Subcutaneous abdominal adipose tissue (tissue), 5 donors: ENCODE measurements at regions not wholly inside any gene's neighbourhood (a gene's known extent, or its start where the extent isn't known, plus 50 kb on each side); places are given as distances from the start of the nearest gene placed in this dataset.
"Not testable (repeated sequence)": the region's sequence is repeated elsewhere in the genome, so short reads cannot be mapped to it uniquely, and the experiment has no call there.

Experiments
- H3K27ac ChIP-seq: one replicate; pipeline ENCODE4 v1.7.0; 2013; ENCODE audit warnings: low read depth, mild to moderate bottlenecking, inconsistent platforms, low read length, moderate library complexity
- H3K27me3 ChIP-seq, 5 donors: one replicate each; pipeline ENCODE4 v1.7.0; 2013; ENCODE audit warnings: low read length in 5 of 5, inconsistent platforms in 1 of 5; ENCODE audit not compliant: control insufficient read depth in 5 of 5, insufficient read depth in 4 of 5
- H3K36me3 ChIP-seq, 5 donors: one replicate each; pipeline ENCODE4 v1.7.0; 2013; ENCODE audit warnings: low read length in 5 of 5; ENCODE audit not compliant: control insufficient read depth in 5 of 5, insufficient read depth in 5 of 5
- H3K4me1 ChIP-seq, 5 donors: one replicate each; pipeline ENCODE4 v1.7.0; 2013; ENCODE audit warnings: low read length in 5 of 5, mild to moderate bottlenecking in 3 of 5, moderate library complexity in 1 of 5; ENCODE audit not compliant: control insufficient read depth in 5 of 5, insufficient read depth in 5 of 5
- H3K4me3 ChIP-seq, 5 donors: one replicate each; pipeline ENCODE4 v1.7.0; 2013; ENCODE audit warnings: low read length in 5 of 5, low read depth in 1 of 5
- H3K9ac ChIP-seq, 5 donors: one replicate each; pipeline ENCODE4 v1.7.0; 2013; ENCODE audit warnings: low read length in 5 of 5, mild to moderate bottlenecking in 4 of 5, moderate library complexity in 3 of 5
- H3K9me3 ChIP-seq, 5 donors: one replicate each; pipeline ENCODE4 v1.7.0; 2013; ENCODE audit warnings: low read length in 5 of 5; ENCODE audit not compliant: control insufficient read depth in 5 of 5
- donor health status: healthy.
- donor health status: healthy.
- donor health status: healthy.
- donor health status: healthy.
- donor health status: healthy.

- no peak overlapping the region for H3K27ac ChIP-seq
- no peak overlapping the region for H3K4me3 ChIP-seq
- H3K9me3 ChIP-seq, result no peaks in the 10 kb centered on the region
- no peaks in the 10 kb centered on the region for H3K36me3 ChIP-seq
- H3K27me3 ChIP-seq, result no peaks in the 10 kb centered on the region
- peaks cover 0 to 7% (median 2%) of the 10 kb centered on the region in 5 donors for H3K4me1 ChIP-seq
- H3K9ac ChIP-seq, result no peak overlapping the region
Measured at GRCh38 chr1:65541865-65542264, 121.4 kb downstream of the LEPR start.

GRCh38 chr1:65542592-65542991 is 122.1 kb downstream of the LEPR start:
- H3K4me1 ChIP-seq, H3K27ac ChIP-seq: not testable (repeated sequence)

GRCh38 chr1:65550306-65551010 is 130.0 kb downstream of the LEPR start:
- H3K27me3 ChIP-seq, H3K9me3 ChIP-seq, H3K27ac ChIP-seq, H3K4me3 ChIP-seq, H3K9ac ChIP-seq, H3K36me3 ChIP-seq, H3K4me1 ChIP-seq: not testable (repeated sequence)

More at GRCh38 chr1:65542592-65542991, 122.1 kb downstream of the LEPR start:
- H3K36me3 ChIP-seq, H3K9me3 ChIP-seq, H3K4me3 ChIP-seq, H3K9ac ChIP-seq, H3K27me3 ChIP-seq: not testable (repeated sequence)

- H3K4me3 ChIP-seq, H3K4me1 ChIP-seq, H3K36me3 ChIP-seq, H3K9me3 ChIP-seq, H3K27me3 ChIP-seq, H3K9ac ChIP-seq, H3K27ac ChIP-seq: not testable (repeated sequence)
Measured at GRCh38 chr1:65552484-65552883, 132.0 kb downstream of the LEPR start.

GRCh38 chr1:65554086-65554764 is 133.8 kb downstream of the LEPR start:
- H3K9me3 ChIP-seq, H3K27me3 ChIP-seq, H3K9ac ChIP-seq, H3K27ac ChIP-seq, H3K36me3 ChIP-seq, H3K4me1 ChIP-seq, H3K4me3 ChIP-seq: not testable (repeated sequence)

- Histone ChIP-seq H3K36me3 (no peaks in the 10 kb centered on the region), H3K9me3 (peaks cover 0 to 6% (median 2%) of the 10 kb centered on the region in 5 donors), H3K4me1 (peaks cover 0 to 8% (median 0%) of the 10 kb centered on the region in 5 donors), H3K4me3 (no peak overlapping the region), H3K27me3 (no peaks in the 10 kb centered on the region), H3K27ac (no peak overlapping the region), H3K9ac (no peak overlapping the region)
Measured at GRCh38 chr1:65554829-65555228, 134.4 kb downstream of the LEPR start.

GRCh38 chr1:65558215-65558614 is 137.7 kb downstream of the LEPR start:
- Histone ChIP-seq H3K36me3 (no peaks in the 10 kb centered on the region), H3K27ac (no peak overlapping the region), H3K4me1 (peaks cover 0 to 8% (median 0%) of the 10 kb centered on the region in 5 donors), H3K4me3 (no peak overlapping the region), H3K9me3 (peaks cover 0 to 6% (median 2%) of the 10 kb centered on the region in 5 donors), H3K9ac (no peak overlapping the region), H3K27me3 (no peaks in the 10 kb centered on the region)

GRCh38 chr1:65564493-65564892 is 144.0 kb downstream of the LEPR start:
- peaks cover 0 to 5% (median 0%) of the 10 kb centered on the region in 5 donors for H3K9me3 ChIP-seq
- no peak overlapping the region for H3K4me3 ChIP-seq
- no peaks in the 10 kb centered on the region for H3K4me1 ChIP-seq
- no peak overlapping the region for H3K27ac ChIP-seq
- no peak overlapping the region for H3K9ac ChIP-seq
- no peaks in the 10 kb centered on the region for H3K27me3 ChIP-seq
- peaks cover 0 to 3% (median 3%) of the 10 kb centered on the region in 5 donors for H3K36me3 ChIP-seq

GRCh38 chr1:65568285-65568684 is 147.8 kb downstream of the LEPR start:
- Histone ChIP-seq H3K27me3 (no peaks in the 10 kb centered on the region), H3K36me3 (peaks cover 2 to 8% (median 3%) of the 10 kb centered on the region in 5 donors), H3K4me3 (no peak overlapping the region), H3K9me3 (peaks cover 0 to 5% (median 0%) of the 10 kb centered on the region in 5 donors), H3K4me1 (no peaks in the 10 kb centered on the region), H3K9ac (no peak overlapping the region), H3K27ac (no peak overlapping the region)

- Histone ChIP-seq H3K27ac (no peak overlapping the region), H3K9me3 (peaks cover 0 to 5% (median 0%) of the 10 kb centered on the region in 5 donors), H3K9ac (no peak overlapping the region), H3K27me3 (no peaks in the 10 kb centered on the region), H3K4me1 (no peaks in the 10 kb centered on the region), H3K4me3 (no peak overlapping the region), H3K36me3 (peaks cover 4 to 18% (median 7%) of the 10 kb centered on the region in 5 donors)
Measured at GRCh38 chr1:65572701-65573421, 152.4 kb downstream of the LEPR start.
